ENCODE measurements at regions not wholly inside any gene's neighbourhood (a gene's known extent, or its start where the extent isn't known, plus 50 kb on each side); places are given as distances from the start of the nearest gene placed in this dataset.
A peak's percentile ranks its signal among the peaks of the same experiment; 100 is the strongest.

GRCh38 chr2:107698861-107699260 lies 127.8 kb upstream of the RGPD4 start:
- DNase-seq: no peak
- H3K4me3 ChIP-seq: no peak overlapping the region
- H3K4me1 ChIP-seq: no peaks in the 10 kb centered on the region
- H3K36me3 ChIP-seq: no peaks in the 10 kb centered on the region
- no peak overlapping the region for H3K27ac ChIP-seq
- TF ChIP-seq POLR2A (IDR thresholded peaks at IDR 0.05) (no peak), CTCF (IDR thresholded peaks at IDR 0.05) (no peak)
- H3K27me3 ChIP-seq: no peaks in the 10 kb centered on the region
- H3K9me3 ChIP-seq: no peaks in the 10 kb centered on the region

- H3K4me3 ChIP-seq: no peak overlapping the region
- no peaks in the 10 kb centered on the region for H3K4me1 ChIP-seq
- H3K27ac ChIP-seq: no peak overlapping the region
- no peak for DNase-seq
- H3K9me3 ChIP-seq: no peaks in the 10 kb centered on the region
- H3K36me3 ChIP-seq: no peaks in the 10 kb centered on the region
- TF ChIP-seq POLR2A (IDR thresholded peaks at IDR 0.05) (no peak), CTCF (IDR thresholded peaks at IDR 0.05) (no peak)
- no peaks in the 10 kb centered on the region for H3K27me3 ChIP-seq
Observed at GRCh38 chr2:107700073-107700472, 126.6 kb upstream of the RGPD4 start.

GRCh38 chr2:107711941-107712340 lies 114.8 kb upstream of the RGPD4 start:
- Histone ChIP-seq H3K9me3 (no peaks in the 10 kb centered on the region), H3K4me3 (no peak overlapping the region), H3K36me3 (no peaks in the 10 kb centered on the region), H3K4me1 (no peaks in the 10 kb centered on the region), H3K27ac (no peak overlapping the region), H3K27me3 (no peaks in the 10 kb centered on the region)
- TF ChIP-seq POLR2A (IDR thresholded peaks at IDR 0.05): no peak
- TF ChIP-seq CTCF (IDR thresholded peaks at IDR 0.05): no peak
- DNase-seq: no peak

GRCh38 chr2:107712857-107713256 lies 113.8 kb upstream of the RGPD4 start:
- DNase-seq: no peak
- Histone ChIP-seq H3K36me3 (no peaks in the 10 kb centered on the region), H3K27me3 (no peaks in the 10 kb centered on the region), H3K9me3 (no peaks in the 10 kb centered on the region), H3K4me3 (peak overlapping the region in 2 of 4 donors; percentile 15 to 37), H3K4me1 (no peaks in the 10 kb centered on the region), H3K27ac (no peak overlapping the region)
- TF ChIP-seq CTCF (IDR thresholded peaks at IDR 0.05) (no peak), POLR2A (IDR thresholded peaks at IDR 0.05) (no peak)

GRCh38 chr2:107717661-107718060 lies 109.0 kb upstream of the RGPD4 start:
- no peaks in the 10 kb centered on the region for H3K9me3 ChIP-seq
- no peak for DNase-seq
- H3K27me3 ChIP-seq: no peaks in the 10 kb centered on the region
- H3K4me3 ChIP-seq: no peak overlapping the region
- H3K4me1 ChIP-seq: no peaks in the 10 kb centered on the region
- H3K27ac ChIP-seq: no peak overlapping the region
- H3K36me3 ChIP-seq: no peaks in the 10 kb centered on the region
- no peak for TF ChIP-seq POLR2A (IDR thresholded peaks at IDR 0.05)
- TF ChIP-seq CTCF (IDR thresholded peaks at IDR 0.05): no peak

- Histone ChIP-seq H3K36me3 (no peaks in the 10 kb centered on the region), H3K4me3 (no peak overlapping the region), H3K27me3 (no peaks in the 10 kb centered on the region), H3K4me1 (no peaks in the 10 kb centered on the region), H3K27ac (no peak overlapping the region), H3K9me3 (no peaks in the 10 kb centered on the region)
- TF ChIP-seq POLR2A (IDR thresholded peaks at IDR 0.05) (no peak), CTCF (IDR thresholded peaks at IDR 0.05) (no peak)
- DNase-seq: no peak
Observed at GRCh38 chr2:107719141-107719540, 107.6 kb upstream of the RGPD4 start.
